ENCODE measurements at regions not wholly inside any gene's neighbourhood (a gene's known extent, or its start where the extent isn't known, plus 50 kb on each side); places are given as distances from the start of the nearest gene placed in this dataset.

GRCh38 chr5:152269533-152269932 lies 135.5 kb downstream of the NMUR2 start:
- no peak for DNase-seq

- DNase-seq, result no peak
Measured at GRCh38 chr5:152264645-152265254, 140.3 kb downstream of the NMUR2 start.

GRCh38 chr5:152262667-152263066 lies 142.4 kb downstream of the NMUR2 start:
- no peak for DNase-seq

GRCh38 chr5:152260940-152261339 lies 144.1 kb downstream of the NMUR2 start:
- DNase-seq, result no peak

- no peak for DNase-seq
Measured at GRCh38 chr5:152259702-152260101, 145.4 kb downstream of the NMUR2 start.

- no peak for DNase-seq
Measured at GRCh38 chr5:152256580-152256979, 148.5 kb downstream of the NMUR2 start.

- DNase-seq, result no peak
Measured at GRCh38 chr5:152255411-152255810, 149.7 kb downstream of the NMUR2 start.

GRCh38 chr5:152247850-152248385 lies 157.2 kb downstream of the NMUR2 start:
- no peak for DNase-seq

GRCh38 chr5:152246401-152246800 lies 158.7 kb downstream of the NMUR2 start:
- no peak for DNase-seq

- no peak for DNase-seq
Measured at GRCh38 chr5:152237531-152237930, 167.5 kb downstream of the NMUR2 start.

- DNase-seq, result no peak
Measured at GRCh38 chr5:152226191-152226590, 178.9 kb downstream of the NMUR2 start.

GRCh38 chr5:152221721-152222629 lies 183.1 kb downstream of the NMUR2 start:
- DNase-seq, result no peak

- no peak for DNase-seq
Measured at GRCh38 chr5:152218694-152219093, 186.4 kb downstream of the NMUR2 start.

GRCh38 chr5:152205804-152206203 lies 199.3 kb downstream of the NMUR2 start:
- DNase-seq, result no peak

- no peak for DNase-seq
Measured at GRCh38 chr5:152202321-152202720, 202.8 kb downstream of the NMUR2 start.

GRCh38 chr5:152193391-152194107 lies 211.5 kb downstream of the NMUR2 start:
- DNase-seq, result no peak

- no peak for DNase-seq
Measured at GRCh38 chr5:152188251-152188650, 216.8 kb downstream of the NMUR2 start.

- no peak for DNase-seq
Measured at GRCh38 chr5:152187668-152188067, 217.4 kb downstream of the NMUR2 start.

GRCh38 chr5:152185547-152186245 lies 219.4 kb downstream of the NMUR2 start:
- DNase-seq, result no peak

- no peak for DNase-seq
Measured at GRCh38 chr5:152184266-152184665, 220.8 kb downstream of the NMUR2 start.

GRCh38 chr5:152181461-152181860 lies 223.6 kb downstream of the NMUR2 start:
- no peak for DNase-seq

- no peak for DNase-seq
Measured at GRCh38 chr5:152178350-152178699, 226.8 kb downstream of the NMUR2 start.

Data from activated CD4-positive, alpha-beta T cell treated with anti-CD3 and anti-CD28 coated beads, Interleukin-2, amount 50 U/mL, for 1 hour (primary cell).